ENCODE measurements at regions not wholly inside any gene's neighbourhood (a gene's known extent, or its start where the extent isn't known, plus 50 kb on each side); places are given as distances from the start of the nearest gene placed in this dataset.
"Not testable (repeated sequence)": the region's sequence is repeated elsewhere in the genome, so short reads cannot be mapped to it uniquely, and the experiment has no call there.

DNA sequence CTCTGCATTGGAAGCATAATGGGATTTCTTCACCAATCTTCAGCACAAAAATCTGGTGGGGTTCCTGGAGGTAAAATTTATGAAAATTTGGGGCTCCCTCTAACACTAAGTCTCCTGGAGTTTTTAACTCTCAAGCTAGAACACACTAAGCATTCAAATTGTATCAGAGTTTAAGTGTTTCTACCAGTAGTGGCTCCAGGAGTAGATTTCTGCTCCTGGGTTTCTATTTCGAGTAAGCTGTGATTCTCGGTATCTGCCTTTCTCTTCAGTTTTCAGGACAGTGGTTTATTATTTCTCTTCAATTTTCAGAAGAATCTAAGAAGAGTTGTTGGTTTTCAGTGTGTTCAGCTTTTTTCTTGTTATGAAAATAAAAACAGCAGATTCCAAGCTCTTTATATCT is 566.4 kb upstream of the KCND2 start:
- Histone ChIP-seq H3K36me3 (ENCODE audit: control insufficient read depth in 1 of 2, insufficient read depth in 2 of 2, low read length in 2 of 2) (no peaks in the 10 kb centered on the region), H3K9me3 (ENCODE audit: control insufficient read depth in 1 of 2, low read length in 2 of 2) (no peaks in the 10 kb centered on the region), H3K27me3 (ENCODE audit: low read depth, low read length) (no peaks in the 10 kb centered on the region), H3K4me1 (ENCODE audit: control insufficient read depth in 1 of 2, insufficient read depth in 2 of 2, low read length in 2 of 2) (no peaks in the 10 kb centered on the region), H3K4me3 (ENCODE audit: low read depth in 1 of 2, low read length in 2 of 2) (no peak overlapping the region), H3K27ac (ENCODE audit: low read length) (no peak overlapping the region)

DNA sequence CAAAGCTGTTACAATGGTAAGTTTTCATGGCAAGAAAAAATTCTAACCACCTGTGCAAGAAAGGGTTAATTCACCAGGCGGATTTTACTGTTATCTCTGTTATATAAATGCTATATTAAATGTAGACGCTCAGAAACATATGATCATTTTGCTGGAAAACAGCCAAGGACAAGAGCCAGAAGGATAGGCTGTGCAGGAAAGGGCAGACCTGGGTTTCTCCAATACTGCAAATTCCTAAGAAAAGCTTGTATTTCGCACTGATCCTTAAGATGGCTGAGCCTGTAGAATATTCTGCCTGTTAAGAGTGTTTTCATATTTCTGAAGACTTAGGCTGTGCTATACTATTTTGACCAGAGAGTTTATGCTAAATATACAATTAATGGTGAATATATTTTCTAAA is 564.1 kb upstream of the KCND2 start:
- Histone ChIP-seq H3K27me3 (ENCODE audit: low read depth, low read length) (no peaks in the 10 kb centered on the region), H3K4me1 (ENCODE audit: control insufficient read depth in 1 of 2, insufficient read depth in 2 of 2, low read length in 2 of 2) (no peaks in the 10 kb centered on the region), H3K4me3 (ENCODE audit: low read depth in 1 of 2, low read length in 2 of 2) (no peak overlapping the region), H3K27ac (ENCODE audit: low read length) (no peak overlapping the region), H3K9me3 (ENCODE audit: control insufficient read depth in 1 of 2, low read length in 2 of 2) (no peaks in the 10 kb centered on the region), H3K36me3 (ENCODE audit: control insufficient read depth in 1 of 2, insufficient read depth in 2 of 2, low read length in 2 of 2) (no peaks in the 10 kb centered on the region)

DNA sequence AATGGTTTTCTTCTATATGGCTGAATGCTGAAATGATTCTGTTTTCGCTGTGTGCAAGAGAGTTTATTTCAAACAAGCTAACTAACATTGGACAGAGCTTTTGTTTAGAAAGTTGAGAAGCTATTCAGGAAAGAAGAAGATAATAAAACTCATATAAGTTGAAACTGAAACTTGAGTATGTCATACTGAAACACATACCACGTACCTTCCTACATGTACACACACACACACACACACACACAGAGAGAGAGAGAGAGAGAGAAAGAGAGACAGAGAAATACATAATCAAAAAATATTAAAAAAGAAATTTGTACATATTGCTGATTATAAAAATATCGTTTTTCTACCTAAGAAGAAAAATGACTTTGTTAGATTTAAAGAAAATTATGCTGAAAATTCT is 561.9 kb upstream of the KCND2 start:
- no peaks in the 10 kb centered on the region for H3K4me1 ChIP-seq (ENCODE audit: control insufficient read depth in 1 of 2, insufficient read depth in 2 of 2, low read length in 2 of 2)
- H3K27ac ChIP-seq (ENCODE audit: low read length), result no peak overlapping the region
- H3K27me3 ChIP-seq (ENCODE audit: low read depth, low read length), result no peaks in the 10 kb centered on the region
- H3K9me3 ChIP-seq (ENCODE audit: control insufficient read depth in 1 of 2, low read length in 2 of 2), result no peaks in the 10 kb centered on the region
- no peaks in the 10 kb centered on the region for H3K36me3 ChIP-seq (ENCODE audit: control insufficient read depth in 1 of 2, insufficient read depth in 2 of 2, low read length in 2 of 2)
- no peak overlapping the region for H3K4me3 ChIP-seq (ENCODE audit: low read depth in 1 of 2, low read length in 2 of 2)

DNA sequence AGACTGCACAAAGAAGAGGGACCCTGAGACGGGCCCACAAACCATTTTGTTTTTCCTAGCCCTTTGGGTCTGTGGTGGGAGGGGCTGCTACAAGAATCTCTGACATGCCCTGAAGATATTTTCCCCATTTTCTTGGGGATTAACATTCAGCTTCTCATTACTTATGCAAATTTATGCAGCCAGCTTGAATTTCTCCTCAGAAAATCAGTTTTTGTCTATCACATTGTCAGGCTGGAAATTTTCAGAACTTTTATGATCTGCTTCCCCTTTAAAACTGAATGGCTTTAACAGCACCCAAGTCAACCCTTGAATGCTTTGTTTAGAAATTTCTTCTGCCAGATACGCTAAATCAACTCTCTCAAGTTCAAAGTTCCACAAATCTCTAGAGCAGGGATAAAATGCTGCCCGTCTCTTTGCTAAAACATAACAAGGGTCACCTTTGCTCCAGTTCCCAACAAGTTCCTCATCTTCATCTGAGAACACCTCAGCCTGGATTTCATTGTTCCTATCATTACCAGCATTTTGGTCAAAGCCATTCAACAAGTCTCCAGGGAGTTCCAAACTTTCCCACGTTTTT is 560.0 kb upstream of the KCND2 start:
- no peak overlapping the region for H3K27ac ChIP-seq (ENCODE audit: low read length)
- no peaks in the 10 kb centered on the region for H3K27me3 ChIP-seq (ENCODE audit: low read depth, low read length)
- H3K4me1 ChIP-seq (ENCODE audit: control insufficient read depth in 1 of 2, insufficient read depth in 2 of 2, low read length in 2 of 2), result no peaks in the 10 kb centered on the region
- no peaks in the 10 kb centered on the region for H3K36me3 ChIP-seq (ENCODE audit: control insufficient read depth in 1 of 2, insufficient read depth in 2 of 2, low read length in 2 of 2)
- no peak overlapping the region for H3K4me3 ChIP-seq (ENCODE audit: low read depth in 1 of 2, low read length in 2 of 2)
- H3K9me3 ChIP-seq (ENCODE audit: control insufficient read depth in 1 of 2, low read length in 2 of 2), result no peaks in the 10 kb centered on the region

DNA sequence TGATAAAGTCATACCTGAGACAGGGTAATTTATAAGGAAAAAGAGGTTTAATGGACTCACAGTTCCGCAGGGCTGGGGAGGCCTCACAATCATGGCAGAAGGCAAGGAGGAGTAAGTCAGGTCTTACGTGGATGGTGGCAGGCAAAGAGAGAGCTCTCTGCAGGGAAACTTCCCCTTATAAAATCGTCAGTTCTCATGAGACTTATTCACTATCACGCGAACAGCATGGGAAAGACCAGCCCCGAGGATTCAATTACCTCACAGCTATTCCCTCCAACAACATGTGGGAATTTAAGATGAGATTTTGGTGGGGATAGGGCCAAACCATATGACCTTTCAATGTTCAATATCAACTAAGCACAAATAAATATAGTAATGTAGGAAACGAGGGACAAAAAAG is 559.4 kb upstream of the KCND2 start:
- Histone ChIP-seq H3K27me3 (ENCODE audit: low read depth, low read length) (no peaks in the 10 kb centered on the region), H3K36me3 (ENCODE audit: control insufficient read depth in 1 of 2, insufficient read depth in 2 of 2, low read length in 2 of 2) (no peaks in the 10 kb centered on the region), H3K27ac (ENCODE audit: low read length) (no peak overlapping the region), H3K9me3 (ENCODE audit: control insufficient read depth in 1 of 2, low read length in 2 of 2) (no peaks in the 10 kb centered on the region), H3K4me1 (ENCODE audit: control insufficient read depth in 1 of 2, insufficient read depth in 2 of 2, low read length in 2 of 2) (no peaks in the 10 kb centered on the region), H3K4me3 (ENCODE audit: low read depth in 1 of 2, low read length in 2 of 2) (no peak overlapping the region)

DNA sequence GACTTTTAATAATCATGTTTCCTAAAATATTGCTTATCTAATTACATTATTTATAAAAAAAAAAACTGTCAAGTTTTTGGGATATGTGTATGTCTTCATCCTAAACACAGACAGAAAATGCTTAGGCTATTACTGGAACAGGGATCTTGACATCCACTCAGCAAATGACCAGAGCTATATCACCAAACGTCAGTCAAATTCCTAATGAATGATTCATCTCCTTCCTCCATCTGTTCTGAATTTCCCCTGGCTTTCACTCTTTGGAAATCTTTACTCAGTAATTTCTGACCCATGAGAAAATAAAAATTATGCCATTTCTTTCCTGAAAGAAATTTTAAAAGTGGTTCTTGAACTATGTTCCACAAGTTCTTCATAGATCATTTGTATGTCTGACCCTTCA is 552.4 kb upstream of the KCND2 start:
- Histone ChIP-seq H3K36me3 (ENCODE audit: control insufficient read depth in 1 of 2, insufficient read depth in 2 of 2, low read length in 2 of 2) (no peaks in the 10 kb centered on the region), H3K9me3 (ENCODE audit: control insufficient read depth in 1 of 2, low read length in 2 of 2) (no peaks in the 10 kb centered on the region), H3K27me3 (ENCODE audit: low read depth, low read length) (no peaks in the 10 kb centered on the region), H3K27ac (ENCODE audit: low read length) (no peak overlapping the region), H3K4me3 (ENCODE audit: low read depth in 1 of 2, low read length in 2 of 2) (no peak overlapping the region), H3K4me1 (ENCODE audit: control insufficient read depth in 1 of 2, insufficient read depth in 2 of 2, low read length in 2 of 2) (no peaks in the 10 kb centered on the region)

DNA sequence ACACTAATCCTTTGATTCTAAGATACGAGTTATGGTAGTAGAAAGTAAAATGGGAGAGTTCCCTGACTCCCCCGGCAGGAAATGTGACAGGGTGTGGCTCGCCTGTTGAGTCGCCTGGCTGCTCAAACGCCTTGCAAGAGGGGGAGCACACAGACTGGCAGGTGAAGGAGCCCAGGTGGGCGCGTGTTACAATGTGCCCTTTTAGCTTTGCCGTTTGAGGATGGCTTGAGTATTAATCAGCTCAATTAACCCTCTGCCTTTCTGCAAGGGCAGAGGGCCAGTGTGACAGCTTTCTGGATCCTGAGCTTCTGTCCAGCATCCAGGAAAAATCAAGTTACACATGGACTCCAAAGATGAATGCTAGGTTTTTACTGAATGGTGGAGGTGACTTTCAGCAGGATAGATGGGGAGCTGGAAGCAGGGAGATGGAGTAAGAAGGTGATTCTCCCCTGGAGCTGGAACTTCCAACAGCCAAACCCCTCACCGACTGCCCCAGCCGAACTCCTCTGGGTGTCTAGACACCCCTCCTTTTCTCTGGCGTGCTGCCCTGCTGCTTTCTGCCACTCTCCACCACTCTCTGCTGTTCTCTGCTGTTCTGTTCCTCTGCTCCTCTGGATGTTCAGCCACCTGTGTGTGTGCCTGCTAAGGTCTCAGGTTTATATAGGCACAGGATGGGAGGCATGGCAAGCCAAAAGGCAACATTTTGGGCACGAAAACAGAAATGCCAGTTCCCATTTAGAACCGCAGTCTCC is 548.8 kb upstream of the KCND2 start:
- Histone ChIP-seq H3K27ac (ENCODE audit: low read length) (no peak overlapping the region), H3K4me3 (ENCODE audit: low read depth in 1 of 2, low read length in 2 of 2) (no peak overlapping the region), H3K36me3 (ENCODE audit: control insufficient read depth in 1 of 2, insufficient read depth in 2 of 2, low read length in 2 of 2) (no peaks in the 10 kb centered on the region), H3K4me1 (ENCODE audit: control insufficient read depth in 1 of 2, insufficient read depth in 2 of 2, low read length in 2 of 2) (no peaks in the 10 kb centered on the region), H3K27me3 (ENCODE audit: low read depth, low read length) (no peaks in the 10 kb centered on the region), H3K9me3 (ENCODE audit: control insufficient read depth in 1 of 2, low read length in 2 of 2) (no peaks in the 10 kb centered on the region)

DNA sequence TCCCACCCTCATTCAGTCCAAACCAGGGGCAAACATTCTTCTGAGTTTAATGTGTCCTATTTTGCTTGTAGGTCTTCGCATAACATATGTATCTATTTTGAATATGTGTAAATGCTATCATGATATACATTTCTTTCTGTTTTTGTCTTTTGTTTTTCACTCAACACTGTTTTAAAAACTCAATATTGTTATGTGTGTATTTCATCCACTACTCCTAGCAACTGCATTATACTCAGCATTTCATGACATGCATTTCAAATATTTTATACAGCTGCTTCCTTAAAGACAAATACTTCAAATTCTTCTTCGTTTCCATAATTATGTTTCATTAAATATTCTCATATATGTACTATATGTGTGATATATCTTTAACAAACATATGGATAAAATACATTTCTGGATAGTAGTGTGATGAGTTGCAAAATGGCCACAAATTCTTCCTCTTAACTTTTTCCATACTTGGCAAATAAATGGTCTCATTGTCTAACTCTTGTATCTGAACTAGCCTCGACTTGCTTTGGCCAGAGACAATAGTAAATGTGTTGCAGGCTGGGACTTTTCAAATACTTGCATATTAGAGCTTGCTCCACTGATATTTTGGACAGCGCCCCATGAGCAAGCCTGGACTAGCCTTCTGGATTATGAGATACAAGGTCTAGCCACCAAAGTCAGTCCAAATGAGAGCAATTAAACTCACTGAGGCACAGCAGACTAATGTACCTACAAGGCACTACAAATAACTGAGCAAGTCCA is 539.7 kb upstream of the KCND2 start:
- Histone ChIP-seq H3K9me3 (ENCODE audit: control insufficient read depth in 1 of 2, low read length in 2 of 2) (no peaks in the 10 kb centered on the region), H3K36me3 (ENCODE audit: control insufficient read depth in 1 of 2, insufficient read depth in 2 of 2, low read length in 2 of 2) (no peaks in the 10 kb centered on the region), H3K27me3 (ENCODE audit: low read depth, low read length) (no peaks in the 10 kb centered on the region), H3K4me1 (ENCODE audit: control insufficient read depth in 1 of 2, insufficient read depth in 2 of 2, low read length in 2 of 2) (no peaks in the 10 kb centered on the region), H3K4me3 (ENCODE audit: low read depth in 1 of 2, low read length in 2 of 2) (no peak overlapping the region), H3K27ac (ENCODE audit: low read length) (no peak overlapping the region)

DNA sequence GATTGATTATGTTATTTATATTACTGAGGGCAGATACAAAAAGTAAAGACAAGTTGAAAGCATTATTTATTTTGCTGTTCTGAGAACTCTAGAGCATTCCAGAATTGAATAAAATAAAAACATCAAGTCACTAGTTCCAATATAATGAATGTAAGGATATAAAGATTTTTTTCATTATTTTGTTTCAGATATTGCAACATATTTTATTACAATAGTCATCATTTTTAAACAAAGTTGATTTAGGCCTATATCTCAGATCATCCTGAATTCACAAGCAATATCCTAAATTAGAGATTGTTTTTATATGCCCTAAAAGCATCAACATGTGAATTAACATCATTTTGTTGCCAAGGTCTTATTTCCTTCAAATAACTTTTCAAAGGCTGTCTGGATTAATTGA is 535.6 kb upstream of the KCND2 start:
- no peak overlapping the region for H3K4me3 ChIP-seq (ENCODE audit: low read depth in 1 of 2, low read length in 2 of 2)
- no peak overlapping the region for H3K27ac ChIP-seq (ENCODE audit: low read length)
- H3K4me1 ChIP-seq (ENCODE audit: control insufficient read depth in 1 of 2, insufficient read depth in 2 of 2, low read length in 2 of 2), result no peaks in the 10 kb centered on the region
- H3K9me3 ChIP-seq (ENCODE audit: control insufficient read depth in 1 of 2, low read length in 2 of 2), result no peaks in the 10 kb centered on the region
- H3K27me3 ChIP-seq (ENCODE audit: low read depth, low read length), result no peaks in the 10 kb centered on the region
- H3K36me3 ChIP-seq (ENCODE audit: control insufficient read depth in 1 of 2, insufficient read depth in 2 of 2, low read length in 2 of 2), result no peaks in the 10 kb centered on the region

DNA sequence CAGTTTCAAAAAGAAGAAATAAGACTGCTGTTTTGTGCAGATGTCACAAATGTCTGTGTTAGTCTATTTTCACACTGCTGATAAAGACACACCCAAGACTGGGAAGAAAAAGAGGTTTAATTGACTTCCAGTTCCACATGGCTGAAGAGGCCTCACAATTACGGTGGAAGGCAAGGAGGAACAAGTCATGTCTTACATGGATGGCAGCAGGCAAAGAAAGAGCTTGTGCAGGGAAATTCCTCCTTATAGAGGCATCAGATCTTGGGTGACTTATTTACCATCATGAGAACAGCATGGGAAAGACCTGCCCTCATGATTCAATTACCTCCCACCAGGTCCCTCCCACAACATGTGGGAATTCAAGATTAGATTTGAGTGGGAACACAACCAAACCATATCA is 527.7 kb upstream of the KCND2 start:
- H3K27me3 ChIP-seq (ENCODE audit: low read depth, low read length); H3K27ac ChIP-seq (ENCODE audit: low read length); H3K36me3 ChIP-seq (ENCODE audit: control insufficient read depth in 1 of 2, insufficient read depth in 2 of 2, low read length in 2 of 2); H3K9me3 ChIP-seq (ENCODE audit: control insufficient read depth in 1 of 2, low read length in 2 of 2); H3K4me1 ChIP-seq (ENCODE audit: control insufficient read depth in 1 of 2, insufficient read depth in 2 of 2, low read length in 2 of 2); H3K4me3 ChIP-seq (ENCODE audit: low read depth in 1 of 2, low read length in 2 of 2): not testable (repeated sequence)

DNA sequence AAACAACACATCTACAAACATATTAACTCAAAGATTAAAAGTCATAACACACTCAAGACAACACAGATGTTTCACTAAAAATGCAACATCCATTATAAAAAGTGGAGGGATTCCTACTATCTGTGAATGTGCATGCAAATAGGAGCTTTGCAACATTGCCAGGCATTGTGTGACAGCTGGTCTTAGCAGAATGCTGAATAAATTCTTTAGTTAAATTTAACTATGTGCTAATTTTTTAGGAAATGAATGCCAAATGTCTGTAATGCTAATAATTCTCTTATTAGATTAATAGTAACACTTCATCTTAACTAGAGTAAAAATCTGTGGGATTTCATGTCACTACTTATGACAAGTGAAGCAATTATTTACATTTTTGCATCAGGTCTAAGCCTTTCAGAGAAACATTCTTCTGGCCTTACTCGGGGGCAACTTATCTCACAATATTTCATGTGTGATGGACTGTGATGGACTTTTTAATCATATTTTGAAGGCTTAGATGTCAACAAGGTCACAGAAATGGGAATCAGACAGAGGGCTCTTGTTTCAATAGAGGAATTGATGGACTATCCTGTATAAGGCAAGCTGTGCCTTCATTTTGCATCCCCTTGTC is 524.6 kb upstream of the KCND2 start:
- no peak overlapping the region for H3K4me3 ChIP-seq (ENCODE audit: low read depth in 1 of 2, low read length in 2 of 2)
- no peak overlapping the region for H3K27ac ChIP-seq (ENCODE audit: low read length)
- H3K27me3 ChIP-seq (ENCODE audit: low read depth, low read length), result no peaks in the 10 kb centered on the region
- H3K36me3 ChIP-seq (ENCODE audit: control insufficient read depth in 1 of 2, insufficient read depth in 2 of 2, low read length in 2 of 2), result no peaks in the 10 kb centered on the region
- H3K4me1 ChIP-seq (ENCODE audit: control insufficient read depth in 1 of 2, insufficient read depth in 2 of 2, low read length in 2 of 2), result no peaks in the 10 kb centered on the region
- H3K9me3 ChIP-seq (ENCODE audit: control insufficient read depth in 1 of 2, low read length in 2 of 2), result no peaks in the 10 kb centered on the region
